Fibroblast of skin of right biceps (primary cell): ENCODE measurements at regions not wholly inside any gene's neighbourhood (a gene's known extent, or its start where the extent isn't known, plus 50 kb on each side); places are given as distances from the start of the nearest gene placed in this dataset.
"Not testable (repeated sequence)": the region's sequence is repeated elsewhere in the genome, so short reads cannot be mapped to it uniquely, and the experiment has no call there.

Experiments used
- DNase-seq: peaks from one replicate; pipeline ENCODE4 v3.0.0-alpha.2; 2013

DNA sequence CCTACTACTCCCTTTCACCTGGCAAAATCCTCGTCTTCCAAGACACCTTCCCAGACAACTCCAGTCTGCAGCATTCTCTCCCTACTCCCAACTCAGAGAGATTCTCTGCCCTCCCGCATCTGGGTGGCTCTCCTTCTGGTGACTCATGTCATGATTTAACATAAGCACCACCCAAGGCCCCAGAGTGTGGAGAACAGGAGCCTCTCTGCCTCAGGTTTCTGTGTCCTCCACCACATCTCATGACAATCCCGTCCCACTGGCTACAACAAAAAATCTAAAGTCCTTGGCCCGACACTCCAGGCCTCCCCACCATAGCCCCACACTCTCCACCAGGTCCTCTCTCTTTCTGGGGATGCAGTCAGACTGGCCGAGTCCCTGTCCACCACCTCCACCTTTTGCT lies 197.1 kb downstream of the BCL11A start:
- no peak for DNase-seq

DNA sequence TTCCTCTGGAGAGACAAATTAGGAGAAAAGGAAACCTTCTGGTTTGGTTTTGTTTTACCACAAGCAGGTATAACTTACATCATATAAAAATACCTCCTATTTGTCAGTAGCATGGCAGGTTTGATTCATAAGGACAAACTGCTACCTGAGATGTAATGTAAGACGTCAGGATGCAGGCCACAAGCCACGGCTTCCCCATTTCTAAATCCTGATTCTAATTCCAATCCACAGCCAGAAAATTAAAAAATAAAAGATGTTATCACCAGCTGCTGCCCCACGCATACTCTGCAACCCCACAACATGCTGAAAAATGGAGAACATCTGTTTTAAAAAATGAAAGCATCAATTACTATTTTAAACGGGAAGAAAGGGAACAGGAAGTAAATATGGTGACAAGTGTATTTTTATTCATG lies 197.6 kb downstream of the BCL11A start:
- DNase-seq, result no peak

DNA sequence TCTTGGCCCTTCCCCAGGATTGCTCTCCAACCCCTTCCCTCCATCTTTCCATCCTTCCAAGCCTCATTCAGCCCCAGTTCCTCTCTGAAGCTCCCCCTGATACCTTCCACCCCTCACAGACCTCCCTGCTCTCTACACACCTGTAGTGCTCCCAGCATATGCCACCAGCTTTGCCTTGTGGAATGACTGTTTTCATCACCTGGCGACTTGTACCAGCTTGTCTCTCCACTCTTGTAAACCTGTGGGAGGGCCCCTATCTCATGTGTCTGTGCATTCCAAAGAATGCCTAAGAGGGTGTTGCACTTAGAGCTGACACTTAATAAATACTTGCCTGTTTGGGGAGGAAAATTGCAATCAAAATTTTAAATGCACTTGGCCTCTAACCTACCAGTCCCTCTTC lies 198.7 kb downstream of the BCL11A start:
- no peak for DNase-seq

DNA sequence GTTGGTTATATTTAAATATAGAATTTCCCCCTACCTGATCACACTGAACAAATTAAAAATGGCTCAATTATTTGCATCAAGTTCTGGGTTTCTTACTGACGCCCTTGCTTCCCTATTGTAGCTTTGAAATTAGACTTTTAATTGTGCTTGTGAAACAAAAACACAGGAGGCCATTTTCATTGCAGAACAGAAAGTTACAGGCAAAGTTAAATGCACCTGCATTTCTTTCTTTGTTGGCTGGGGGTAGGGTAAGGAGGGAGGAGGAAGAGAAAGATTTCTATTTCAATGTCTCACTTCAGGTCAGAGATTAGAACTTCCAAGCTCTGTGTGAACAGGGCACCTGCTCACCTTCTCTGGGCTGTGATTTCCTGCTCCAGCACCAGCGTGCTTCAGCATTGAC lies 199.6 kb downstream of the BCL11A start:
- DNase-seq, result no peak

DNA sequence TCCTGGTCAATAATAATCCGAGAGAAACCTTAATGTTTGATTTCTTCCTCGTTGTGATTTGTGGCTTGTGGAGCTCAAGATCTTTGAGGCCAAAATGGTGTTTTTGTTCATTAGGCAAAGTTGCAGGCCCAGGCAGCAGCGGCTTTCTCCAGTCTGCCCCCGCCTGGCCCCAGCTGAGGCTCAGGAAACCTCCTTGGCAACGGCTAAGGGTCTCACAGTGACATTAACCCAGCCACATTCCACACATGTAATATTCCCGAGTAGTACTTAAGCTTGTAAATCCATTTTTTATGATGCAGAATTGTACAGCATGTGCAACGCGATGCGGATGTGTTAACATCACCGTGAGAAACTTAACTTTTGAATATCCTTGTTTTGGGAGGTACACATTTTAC lies 200.1 kb downstream of the BCL11A start:
- no peak for DNase-seq

DNA sequence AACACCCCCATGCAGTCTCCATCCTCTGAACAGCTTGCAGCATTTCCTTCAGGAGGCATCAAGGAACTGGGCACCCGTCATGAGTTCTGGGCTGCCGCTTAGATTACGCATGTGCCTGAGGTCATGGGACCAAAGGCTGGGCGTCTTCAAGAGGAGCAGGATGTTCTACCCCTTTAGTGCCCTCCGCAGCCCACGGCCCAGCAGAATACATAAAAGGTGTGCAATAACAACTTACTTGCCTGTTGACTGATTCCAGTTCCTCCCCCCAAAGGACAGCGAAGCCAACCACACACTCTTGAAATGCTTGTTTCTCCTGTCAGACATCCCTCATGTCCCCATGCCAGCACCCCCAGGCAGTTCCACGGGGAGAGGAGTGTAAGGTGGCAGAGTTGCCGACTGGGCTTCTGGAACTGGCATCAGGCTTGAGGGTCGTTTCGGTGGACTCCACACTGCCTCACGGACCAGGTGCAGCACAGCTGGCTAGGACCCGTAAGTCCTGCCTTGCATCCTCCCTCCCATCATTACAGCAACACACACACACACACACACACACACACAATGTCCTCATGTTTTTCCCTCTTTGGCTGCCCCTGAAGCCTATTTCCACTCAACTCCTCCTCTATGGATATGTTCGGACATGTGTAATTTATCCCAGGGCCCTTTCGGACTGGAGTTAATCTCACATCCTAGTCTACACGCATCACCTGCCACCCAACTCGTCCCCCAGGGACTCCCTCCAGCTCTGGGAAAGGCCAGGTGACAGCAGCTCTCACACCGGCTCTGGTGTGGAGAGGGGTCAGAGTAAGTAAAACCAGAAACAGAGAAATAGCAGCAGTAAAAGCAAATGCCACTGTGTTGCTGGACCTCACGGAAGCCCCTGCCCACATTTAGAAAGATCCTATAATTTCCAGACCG lies 200.7 kb downstream of the BCL11A start:
- DNase-seq, result no peak

DNA sequence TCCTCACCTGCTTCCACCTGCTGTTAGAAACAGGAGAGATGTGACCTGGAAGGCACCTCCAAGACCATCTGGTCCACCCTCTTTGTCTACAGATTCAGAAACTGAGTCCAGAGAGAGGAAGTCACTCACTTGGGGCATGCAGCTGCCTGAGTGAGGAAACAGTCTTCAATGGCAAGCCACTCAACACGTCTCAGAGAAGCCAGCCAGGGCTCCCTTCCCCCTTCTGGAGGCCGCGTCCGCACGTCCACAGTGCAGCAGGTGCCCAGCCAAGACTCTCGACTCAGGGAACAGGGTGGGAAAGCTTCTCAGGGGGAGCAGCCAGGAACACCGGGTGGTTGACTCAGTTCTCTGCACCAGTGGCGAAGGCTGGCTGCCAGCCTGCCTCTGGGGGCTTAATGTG lies 201.7 kb downstream of the BCL11A start:
- DNase-seq, result no peak

DNA sequence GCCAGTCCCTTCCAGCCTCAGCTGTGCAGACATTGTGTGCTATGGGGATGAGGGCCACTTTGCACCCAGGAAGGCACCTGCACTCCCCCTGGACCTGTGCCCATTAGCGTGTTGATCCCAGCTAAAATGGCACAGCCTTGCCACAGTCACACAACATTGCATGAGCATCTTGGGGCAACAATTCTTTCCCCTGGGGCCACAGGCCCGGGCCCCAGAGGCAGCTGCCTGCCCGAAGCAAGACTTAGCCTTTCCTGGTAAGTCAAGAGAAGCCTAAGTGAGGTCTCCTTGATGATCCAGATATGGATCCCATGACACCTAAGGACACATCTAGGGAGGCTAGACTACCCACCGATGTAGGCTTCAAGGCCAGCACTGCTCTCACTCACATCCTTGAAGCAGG lies 202.1 kb downstream of the BCL11A start:
- DNase-seq, result no peak

DNA sequence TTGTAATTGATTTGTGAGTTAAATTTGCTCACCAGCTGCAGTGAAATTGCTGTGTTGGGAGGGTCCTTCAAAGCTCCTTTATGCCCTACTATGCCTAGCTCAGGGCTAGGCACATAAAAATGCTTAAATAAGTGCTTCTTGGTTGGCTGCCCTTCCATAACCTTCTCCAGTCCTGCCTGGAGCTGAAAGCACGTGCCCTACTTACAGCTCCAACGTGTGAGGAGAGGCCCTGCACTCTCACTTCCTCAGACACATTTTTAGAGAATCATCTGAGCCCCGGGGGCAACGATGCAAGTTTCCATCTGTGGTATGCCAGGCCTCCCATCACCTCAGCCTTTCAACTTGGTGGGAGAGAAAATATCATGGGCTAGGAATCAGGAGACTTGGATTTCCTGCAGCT lies 202.7 kb downstream of the BCL11A start:
- DNase-seq, result no peak

DNA sequence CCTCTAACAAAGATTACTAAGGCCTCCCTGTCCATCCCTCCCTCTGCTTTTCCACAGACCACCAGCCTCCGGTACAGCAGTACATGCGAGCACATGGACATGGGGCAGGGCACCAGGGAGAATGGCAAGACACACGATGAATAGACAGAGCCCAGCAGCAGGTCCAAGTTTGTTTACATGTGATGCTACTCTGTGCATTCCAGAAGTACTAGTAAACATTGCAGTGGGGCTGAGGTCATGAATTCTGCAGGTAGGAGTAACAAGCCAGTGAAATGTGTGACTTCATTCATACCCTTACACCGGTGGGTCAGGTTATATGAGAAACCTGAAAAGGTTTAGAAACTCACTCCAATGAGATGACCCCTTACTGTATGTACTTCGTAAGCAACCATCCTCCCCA lies 205.7 kb downstream of the BCL11A start:
- no peak for DNase-seq

DNA sequence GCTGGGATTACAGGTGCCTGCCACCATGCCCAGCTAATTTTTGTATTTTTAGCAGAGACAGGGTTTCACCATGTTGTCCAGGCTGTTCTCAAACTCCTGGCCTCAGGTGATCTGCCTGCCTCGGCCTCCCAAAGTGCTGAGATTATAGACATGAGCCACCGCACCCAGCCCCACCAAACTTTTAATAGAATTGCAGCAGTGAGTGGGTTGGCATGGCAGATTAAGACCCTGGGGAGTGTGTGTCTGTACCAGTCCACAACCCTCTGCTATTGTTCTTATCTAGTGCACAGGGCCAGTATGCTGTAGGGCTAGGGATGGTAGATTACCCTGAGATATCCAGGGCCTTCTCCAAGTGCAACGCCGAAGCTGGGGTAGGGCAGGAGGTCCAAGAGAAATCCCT lies 211.0 kb downstream of the BCL11A start:
- DNase-seq, result not testable (repeated sequence)

DNA sequence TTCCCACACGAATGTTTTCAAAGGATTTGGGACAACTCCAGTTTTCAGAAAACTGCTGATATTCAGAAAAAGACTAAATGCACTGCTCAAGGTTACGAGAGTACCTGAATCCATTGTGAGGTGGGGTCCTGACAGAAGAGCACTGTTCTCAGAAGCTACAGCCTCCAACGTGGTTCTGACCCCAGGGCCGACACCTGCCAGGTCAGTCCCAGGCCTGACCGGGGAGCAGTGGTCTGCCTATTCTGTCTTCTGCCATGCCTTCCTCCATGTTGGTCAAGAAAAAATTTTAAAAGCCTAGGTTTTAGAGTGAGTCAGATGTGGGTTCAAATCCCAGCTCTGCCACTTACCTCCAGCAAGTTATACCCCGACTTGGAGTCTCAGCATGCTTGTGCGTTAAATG lies 212.3 kb downstream of the BCL11A start:
- DNase-seq, result no peak

DNA sequence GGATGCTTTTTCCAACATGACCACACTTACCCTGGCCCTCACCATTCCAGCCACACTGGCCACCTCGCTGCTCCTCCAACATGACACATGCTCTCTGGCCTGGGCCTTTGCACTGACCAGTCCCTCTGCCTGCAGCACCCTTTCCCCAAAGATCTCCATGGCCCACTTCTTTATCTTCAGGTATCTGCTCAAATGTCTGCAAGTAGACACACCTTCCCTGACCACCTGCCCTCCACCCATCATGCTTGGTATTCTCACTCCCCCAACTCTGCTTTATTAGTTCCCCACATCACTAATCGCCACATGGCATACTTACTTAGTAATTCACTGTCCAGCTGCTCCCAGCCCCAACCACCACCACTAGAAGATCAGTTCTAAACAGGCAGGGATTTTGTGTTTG lies 214.2 kb downstream of the BCL11A start:
- DNase-seq, result no peak

DNA sequence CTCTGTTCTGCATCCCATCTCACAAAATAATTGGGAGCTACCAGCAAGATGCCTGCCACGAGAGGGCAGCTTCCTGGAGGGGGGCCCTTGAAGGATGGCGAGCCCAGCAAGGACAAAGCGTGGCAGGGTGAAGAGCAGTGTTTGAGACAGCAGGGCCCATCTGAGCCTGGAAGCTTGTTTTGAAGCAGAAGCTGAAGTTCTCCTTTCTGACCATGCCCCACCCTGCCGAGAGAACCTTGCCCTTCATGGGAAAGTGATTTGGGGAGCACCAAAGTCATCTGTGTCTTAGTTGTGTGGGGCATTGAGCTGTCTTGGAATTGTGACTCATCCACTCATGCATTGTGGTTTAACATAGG lies 216.3 kb downstream of the BCL11A start:
- peak; percentile 16 for DNase-seq

DNA sequence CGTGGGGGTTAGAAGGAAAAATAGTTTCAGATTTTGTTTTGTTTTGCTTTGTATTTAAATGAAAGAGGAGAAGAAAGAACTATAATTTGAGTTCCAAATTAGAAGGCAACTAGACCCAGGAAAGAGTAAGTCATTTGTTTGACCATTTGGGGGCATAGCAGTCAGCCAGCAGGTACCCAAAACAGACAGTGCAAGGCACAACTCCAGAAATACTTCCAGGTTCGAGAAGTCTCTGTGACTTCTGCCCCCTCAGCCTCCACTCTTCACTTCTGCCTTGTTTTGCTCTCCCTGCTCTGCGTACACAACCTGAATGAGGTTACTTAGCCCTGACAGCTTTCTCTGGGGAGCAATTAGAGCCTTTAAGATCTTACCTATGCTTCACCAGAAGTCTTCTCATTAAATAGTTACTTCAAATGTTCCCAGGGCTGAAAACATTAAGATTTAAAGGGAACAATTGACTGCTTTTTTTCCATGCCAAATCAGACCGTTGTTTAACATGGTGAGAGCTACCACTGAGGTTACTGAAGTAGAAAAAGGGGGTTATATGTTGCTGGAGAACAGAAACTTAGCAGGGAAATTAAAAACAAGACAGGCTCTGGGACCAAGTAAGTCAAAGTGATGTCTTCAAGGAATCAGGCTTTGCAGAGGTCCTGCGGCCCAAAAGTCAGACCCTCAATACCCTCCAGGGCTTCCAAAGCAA lies 216.9 kb downstream of the BCL11A start:
- no peak for DNase-seq

DNA sequence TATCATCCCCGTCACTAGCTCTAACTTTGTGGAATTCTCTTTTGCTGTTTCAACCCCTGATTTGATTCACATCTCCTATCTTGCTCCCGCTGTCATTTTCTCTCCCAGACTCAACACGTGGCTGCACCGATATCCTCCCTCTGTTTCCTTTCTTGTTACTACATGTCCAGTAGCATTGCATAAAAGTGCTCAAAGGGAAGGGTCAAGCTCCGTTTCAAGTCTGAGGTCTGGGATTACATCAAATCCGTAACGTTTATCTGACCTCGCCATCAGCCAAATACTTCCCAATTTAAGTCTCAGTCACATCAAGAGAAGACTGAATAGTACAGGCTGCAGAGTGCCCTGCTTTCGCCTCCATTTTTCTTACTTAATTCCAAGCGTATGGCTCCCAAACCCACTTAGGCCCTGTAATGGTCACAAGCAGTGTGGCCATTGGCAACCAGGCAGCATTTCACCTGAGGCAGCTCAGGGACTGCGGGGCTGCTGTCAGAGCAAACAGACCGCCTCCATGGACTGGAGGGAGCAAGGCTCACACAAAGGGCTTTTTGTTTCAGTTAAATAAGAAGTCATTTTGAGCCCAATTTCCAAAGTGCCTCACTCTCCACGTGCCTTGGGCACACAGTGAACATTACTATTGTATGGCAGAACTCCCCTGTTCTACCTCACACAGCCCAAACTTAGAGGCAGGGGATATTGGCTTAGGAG lies 217.8 kb downstream of the BCL11A start:
- no peak for DNase-seq

DNA sequence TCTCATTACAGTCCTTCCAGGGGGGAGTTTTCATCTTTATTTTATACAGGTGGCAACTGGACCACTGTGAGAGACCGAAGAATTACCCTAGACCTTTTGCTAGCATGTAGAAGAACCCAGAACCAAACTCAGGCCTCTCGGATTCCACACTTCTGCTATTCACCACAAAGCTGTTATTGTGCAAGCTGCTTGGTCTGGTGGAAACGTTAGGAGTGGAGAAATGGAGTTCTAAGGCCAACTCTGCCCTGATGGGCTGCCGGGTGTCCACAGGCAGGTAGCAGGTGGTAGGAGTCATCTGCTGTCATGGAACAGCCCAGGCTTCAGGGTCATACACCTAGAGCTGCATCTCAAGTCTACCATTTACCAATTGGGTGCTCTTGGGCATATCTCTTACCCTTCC lies 218.8 kb downstream of the BCL11A start:
- no peak for DNase-seq

DNA sequence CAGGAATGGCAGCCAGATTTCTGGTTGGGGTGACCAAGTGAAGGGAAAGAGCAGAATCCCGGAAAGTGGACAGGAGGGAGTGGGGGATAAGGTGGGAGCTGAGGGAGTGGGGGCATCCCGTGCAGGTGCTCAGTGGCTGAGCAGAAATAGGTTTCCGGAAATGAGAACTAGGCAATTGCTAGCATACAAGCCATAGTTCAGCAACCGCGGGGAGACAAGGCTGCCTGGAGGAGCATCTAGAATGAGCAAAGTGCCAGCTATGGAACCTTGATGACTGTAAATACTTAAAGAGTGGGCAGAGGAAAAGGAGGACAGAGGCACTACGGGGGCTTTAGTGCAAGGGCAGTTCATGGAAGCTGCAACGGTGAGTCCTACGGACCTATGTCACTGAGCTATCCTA lies 220.2 kb downstream of the BCL11A start:
- DNase-seq, result no peak

DNA sequence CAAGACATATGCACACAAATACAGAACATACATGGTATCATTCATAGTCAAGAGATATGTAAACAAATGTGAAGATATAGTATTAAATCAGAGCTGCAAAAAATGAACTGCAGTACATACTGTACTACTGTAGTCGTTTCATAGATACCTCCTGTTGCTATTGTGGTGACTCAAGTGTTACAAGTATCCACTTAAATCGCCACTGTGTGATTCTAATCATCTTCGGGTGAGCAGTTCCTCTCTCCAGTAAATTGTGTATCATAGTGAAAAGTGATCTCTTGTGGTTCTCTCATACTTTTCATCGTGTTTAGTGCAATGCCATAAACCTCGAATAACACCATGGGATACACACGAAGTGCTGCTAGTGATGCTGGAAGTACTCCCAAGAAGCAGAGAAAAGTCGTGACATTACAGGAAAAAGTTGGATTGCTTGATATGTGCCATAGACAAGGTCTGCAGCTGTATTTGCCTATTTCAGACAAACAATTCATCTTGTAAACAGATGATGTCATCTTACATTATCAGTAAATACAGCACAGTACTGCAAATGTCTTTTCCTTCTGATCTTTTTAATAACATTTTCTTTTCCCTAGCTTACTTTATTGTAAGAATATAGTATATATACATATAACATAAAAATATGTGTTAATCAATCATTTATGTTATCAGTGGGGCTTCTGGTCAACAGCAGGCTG lies 222.2 kb downstream of the BCL11A start:
- DNase-seq, result peak; percentile 24

DNA sequence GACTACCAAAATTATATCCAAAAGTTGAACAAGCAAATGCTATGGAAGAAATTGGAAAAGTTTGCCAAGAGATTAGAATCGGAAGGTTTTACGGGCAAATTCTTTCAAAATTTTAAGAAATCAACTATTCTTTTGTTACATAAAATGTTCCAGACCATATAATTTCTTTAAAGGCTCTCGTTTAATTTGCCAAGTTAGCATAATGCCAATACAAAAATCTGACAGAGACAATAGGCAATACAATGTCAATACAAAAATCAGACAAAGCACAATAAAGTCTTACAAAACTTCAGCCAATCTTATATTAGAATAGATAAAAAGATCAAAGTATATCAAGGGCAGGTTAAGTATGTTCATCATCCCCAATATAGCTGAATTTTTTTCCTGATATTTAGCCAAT lies 224.2 kb downstream of the BCL11A start:
- no peak for DNase-seq

DNA sequence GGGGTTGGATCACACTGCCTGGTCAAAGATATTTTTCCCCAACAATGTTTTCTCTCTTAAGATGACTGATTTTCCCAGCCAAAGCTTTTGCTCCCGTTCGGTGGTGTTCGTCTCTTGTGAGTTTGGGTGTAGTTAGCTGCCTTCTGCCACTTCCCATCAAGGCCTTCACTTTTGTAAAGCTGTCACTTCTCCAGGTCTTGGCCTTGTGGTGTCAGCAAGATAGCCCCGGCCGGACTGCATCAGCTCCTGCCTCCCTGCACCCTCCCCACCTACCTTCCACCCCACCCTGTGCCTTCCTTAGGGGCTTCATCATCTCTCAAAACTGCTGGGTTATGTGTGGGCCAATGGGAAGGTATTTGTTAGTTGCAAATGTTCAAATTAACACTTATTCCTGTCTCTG lies 228.9 kb downstream of the BCL11A start:
- DNase-seq, result no peak

DNA sequence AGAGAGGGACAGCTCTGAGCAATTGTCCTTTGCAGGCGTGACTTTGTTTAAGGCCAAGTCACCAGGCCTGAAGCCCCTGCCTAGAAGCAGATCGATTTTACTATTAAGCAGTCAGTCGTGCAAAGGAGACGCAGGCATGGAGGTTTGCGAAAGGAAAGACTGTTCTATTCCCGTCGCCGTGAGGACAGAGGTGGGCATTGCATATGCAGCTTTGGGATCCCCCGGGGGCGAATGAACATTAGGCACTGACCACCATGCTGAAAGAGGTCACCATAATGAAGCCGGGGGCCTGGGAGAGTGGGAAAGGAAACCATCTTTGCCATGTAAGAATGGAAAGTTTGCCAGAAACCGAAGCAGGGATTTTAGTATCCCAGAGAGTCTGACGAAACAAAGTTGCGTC lies 231.6 kb downstream of the BCL11A start:
- DNase-seq, result no peak

DNA sequence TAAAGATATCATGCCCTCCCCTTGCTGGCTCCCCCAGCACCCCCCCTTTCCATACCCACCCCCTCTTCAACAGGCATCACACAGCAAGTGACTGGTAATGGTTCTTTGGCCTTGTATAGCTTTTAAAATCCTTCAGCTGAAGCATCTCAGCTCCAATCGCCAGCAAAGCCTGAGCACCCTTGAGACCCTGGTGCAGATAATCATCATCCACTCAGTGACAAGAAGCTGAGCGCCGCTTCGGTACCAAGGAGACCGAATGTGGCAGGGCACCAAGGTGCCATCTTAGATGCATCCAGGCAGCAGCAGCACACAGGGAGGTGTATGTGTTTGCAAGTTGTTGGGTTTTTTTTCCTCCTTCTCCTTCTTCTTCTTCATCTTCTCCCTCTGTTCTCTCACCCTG lies 232.7 kb downstream of the BCL11A start:
- no peak for DNase-seq
